ENCODE measurements at regions not wholly inside any gene's neighbourhood (a gene's known extent, or its start where the extent isn't known, plus 50 kb on each side); places are given as distances from the start of the nearest gene placed in this dataset.

DNA sequence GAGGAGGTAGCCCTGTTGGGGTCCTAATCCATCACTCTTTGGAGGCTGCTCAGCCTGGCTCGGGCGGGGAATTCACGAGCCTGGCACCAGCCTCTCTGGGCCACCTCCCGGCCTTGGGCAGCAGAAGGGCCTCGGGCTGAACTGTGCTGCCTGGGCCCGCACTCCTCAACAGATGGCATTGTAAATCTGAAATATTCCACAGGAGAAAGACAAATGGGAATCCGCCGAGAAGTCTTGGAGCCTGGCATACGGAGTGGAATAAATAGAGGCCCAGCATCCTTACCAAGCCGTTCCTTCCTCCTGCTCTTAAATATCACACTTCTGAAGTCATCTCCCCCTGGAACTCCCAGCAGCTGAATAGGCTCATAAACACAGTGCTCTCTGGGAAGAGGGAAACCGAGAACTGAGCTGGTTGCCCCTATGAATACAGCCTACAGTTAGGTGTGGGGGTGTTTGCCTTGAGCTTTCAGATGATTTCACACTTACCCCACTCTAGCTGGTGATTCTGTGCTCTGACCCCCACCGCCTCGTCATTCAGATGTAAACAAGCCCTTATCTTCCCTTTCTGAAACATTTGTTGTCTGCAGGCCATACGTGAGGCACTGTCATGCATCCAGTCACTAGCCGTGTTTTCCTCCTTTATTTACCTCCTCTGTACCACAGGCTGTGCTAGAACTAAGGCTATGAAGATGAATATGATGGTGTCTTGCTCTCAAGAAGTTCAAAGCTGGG lies 455.0 kb upstream of the CLINT1 start:
- DNase-seq (ENCODE audit: low read depth, low spot score), result no peak
- H3K4me3 Mint-ChIP-seq, result no peak overlapping the region
- no peaks in the 10 kb centered on the region for H3K9me3 Mint-ChIP-seq
- H3K27ac Mint-ChIP-seq (ENCODE audit: unreplicated experiment), result no peak overlapping the region
- TF ChIP-seq CTCF (conservative IDR thresholded peaks at IDR 0.05), result no peak
- no peaks in the 10 kb centered on the region for H3K4me1 Mint-ChIP-seq
- peaks cover 7% of the 10 kb centered on the region for H3K27me3 Mint-ChIP-seq (ENCODE audit: low read depth)
- H3K36me3 Mint-ChIP-seq (ENCODE audit: low read depth), result no peaks in the 10 kb centered on the region

GRCh38 chr5:158313027-158313732 lies 454.2 kb upstream of the CLINT1 start:
- no peaks in the 10 kb centered on the region for H3K4me1 Mint-ChIP-seq
- H3K27ac Mint-ChIP-seq (ENCODE audit: unreplicated experiment), result no peak overlapping the region
- no peak overlapping the region for H3K4me3 Mint-ChIP-seq
- DNase-seq (ENCODE audit: low read depth, low spot score), result no peak
- H3K27me3 Mint-ChIP-seq (ENCODE audit: low read depth), result peaks cover 10% of the 10 kb centered on the region
- H3K9me3 Mint-ChIP-seq, result no peaks in the 10 kb centered on the region
- no peak for TF ChIP-seq CTCF (conservative IDR thresholded peaks at IDR 0.05)
- H3K36me3 Mint-ChIP-seq (ENCODE audit: low read depth), result no peaks in the 10 kb centered on the region

DNA sequence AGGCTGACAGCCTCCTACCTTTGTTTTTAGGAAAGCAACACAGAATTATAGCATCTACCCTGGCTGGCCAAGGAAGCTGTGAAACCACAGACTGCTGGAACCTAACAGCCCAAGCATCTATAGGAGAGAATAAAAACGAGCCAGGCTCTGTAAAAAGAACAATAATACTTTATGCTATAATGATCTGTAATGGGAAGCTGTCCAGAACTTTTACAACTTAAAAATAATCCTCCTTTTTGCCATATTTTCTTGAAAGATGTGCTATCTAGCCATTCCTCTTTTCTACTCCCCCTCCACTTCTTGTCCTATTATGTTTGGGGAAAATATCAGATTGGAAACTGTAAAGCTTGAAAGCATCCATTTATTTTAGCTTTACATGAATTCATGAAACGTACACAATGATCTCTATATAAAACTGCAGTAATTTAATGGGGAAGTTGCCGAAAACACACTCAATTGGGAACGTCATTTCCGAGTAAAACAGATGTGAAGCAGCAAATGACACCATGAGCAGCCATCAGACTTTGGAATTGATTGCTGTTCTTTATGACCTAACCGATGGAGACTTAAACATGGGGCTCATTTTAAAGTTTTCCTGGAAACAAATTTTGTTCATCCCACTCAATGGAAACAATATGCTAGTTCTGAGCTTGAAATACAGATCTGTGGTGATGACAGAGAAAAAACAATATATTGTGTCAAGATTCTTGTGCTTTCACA lies 450.3 kb upstream of the CLINT1 start:
- Mint-ChIP-seq H3K9me3 (no peaks in the 10 kb centered on the region), H3K27me3 (ENCODE audit: low read depth) (peaks cover 12% of the 10 kb centered on the region), H3K4me1 (no peaks in the 10 kb centered on the region), H3K27ac (ENCODE audit: unreplicated experiment) (no peak overlapping the region), H3K4me3 (no peak overlapping the region), H3K36me3 (ENCODE audit: low read depth) (no peaks in the 10 kb centered on the region)
- no peak for TF ChIP-seq CTCF (conservative IDR thresholded peaks at IDR 0.05)
- no peak for DNase-seq (ENCODE audit: low read depth, low spot score)

DNA sequence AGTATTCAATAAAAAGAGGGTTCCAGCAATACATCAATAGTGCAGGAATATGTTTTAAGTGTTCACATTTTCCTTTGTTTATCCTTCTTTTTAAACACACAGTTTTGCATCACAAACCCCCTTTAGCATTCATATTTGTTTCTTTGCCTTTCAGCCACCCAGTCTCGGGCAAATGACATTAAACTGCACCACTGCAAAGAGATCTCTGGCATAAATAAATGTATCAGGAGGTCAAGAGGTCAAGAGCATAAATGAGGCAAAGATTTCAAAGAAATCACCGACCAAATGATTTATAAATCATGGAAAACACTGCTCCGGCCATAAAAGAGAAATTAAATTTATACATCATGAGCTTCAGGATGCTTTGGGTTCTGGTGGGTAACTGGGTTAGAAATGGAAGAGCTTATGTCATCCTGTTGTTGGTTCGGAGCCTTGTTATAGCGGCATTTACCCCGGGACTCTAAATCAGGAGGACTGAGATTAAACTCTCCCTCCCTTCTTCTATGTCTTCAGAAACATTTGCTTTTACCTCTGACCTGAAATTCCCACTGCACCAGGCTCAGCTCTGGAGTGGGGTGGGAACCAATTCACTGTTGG lies 449.6 kb upstream of the CLINT1 start:
- H3K36me3 Mint-ChIP-seq (ENCODE audit: low read depth), result no peaks in the 10 kb centered on the region
- DNase-seq (ENCODE audit: low read depth, low spot score), result no peak
- H3K4me3 Mint-ChIP-seq, result no peak overlapping the region
- H3K27ac Mint-ChIP-seq (ENCODE audit: unreplicated experiment), result no peak overlapping the region
- H3K27me3 Mint-ChIP-seq (ENCODE audit: low read depth), result peaks cover 12% of the 10 kb centered on the region
- no peak for TF ChIP-seq CTCF (conservative IDR thresholded peaks at IDR 0.05)
- no peaks in the 10 kb centered on the region for H3K9me3 Mint-ChIP-seq
- no peaks in the 10 kb centered on the region for H3K4me1 Mint-ChIP-seq

DNA sequence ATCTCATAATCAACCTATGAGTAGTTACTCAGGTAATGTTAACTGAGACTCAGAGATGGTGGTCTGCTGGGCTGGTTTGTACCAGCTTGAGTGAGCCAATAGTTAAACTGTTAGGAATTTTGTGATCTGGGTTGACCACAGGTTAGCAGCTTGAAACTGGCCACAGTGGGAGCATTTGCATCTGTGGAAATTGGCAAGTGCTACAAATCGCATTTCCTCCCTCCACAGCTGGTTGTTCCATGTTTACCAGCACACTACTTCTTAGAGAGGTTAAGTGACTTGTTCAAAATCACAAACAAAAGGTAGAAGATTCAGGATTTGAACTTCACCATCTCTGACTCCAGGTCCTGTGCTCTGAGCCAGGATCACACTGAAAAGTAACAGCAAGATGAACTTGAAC lies 446.9 kb upstream of the CLINT1 start:
- no peaks in the 10 kb centered on the region for H3K36me3 Mint-ChIP-seq (ENCODE audit: low read depth)
- no peaks in the 10 kb centered on the region for H3K9me3 Mint-ChIP-seq
- TF ChIP-seq CTCF (conservative IDR thresholded peaks at IDR 0.05), result no peak
- no peak overlapping the region for H3K4me3 Mint-ChIP-seq
- no peak overlapping the region for H3K27ac Mint-ChIP-seq (ENCODE audit: unreplicated experiment)
- H3K4me1 Mint-ChIP-seq, result no peaks in the 10 kb centered on the region
- DNase-seq (ENCODE audit: low read depth, low spot score), result no peak
- peaks cover 12% of the 10 kb centered on the region for H3K27me3 Mint-ChIP-seq (ENCODE audit: low read depth)

All from neural crest cell (in vitro differentiated cells).